Liver (tissue), 8 donors: ENCODE measurements at regions not wholly inside any gene's neighbourhood (a gene's known extent, or its start where the extent isn't known, plus 50 kb on each side); places are given as distances from the start of the nearest gene placed in this dataset.

Source experiments
- DNase-seq: peaks from one replicate; pipeline ENCODE4 v3.0.0-alpha.2; 2017; ENCODE audit warnings: low spot score
- H3K27ac ChIP-seq, 2 donors: one replicate each; pipeline ENCODE4 v1.7.0; 2013; ENCODE audit warnings: inconsistent platforms in 2 of 2, low read length in 2 of 2, control low read depth in 1 of 2, low read depth in 1 of 2, mild to moderate bottlenecking in 1 of 2
- H3K27me3 ChIP-seq, 4 donors: one replicate each; pipeline versions ENCODE4 v1.6.1 to v1.7.0; 2013; ENCODE audit warnings: low read length in 3 of 4, inconsistent platforms in 1 of 4, mild to moderate bottlenecking in 1 of 4, moderate library complexity in 1 of 4; ENCODE audit not compliant: control insufficient read depth in 4 of 4, insufficient read depth in 4 of 4
- H3K36me3 ChIP-seq, 4 donors: one replicate each; pipeline versions ENCODE4 v1.6.1 to v1.7.0; 2013; ENCODE audit warnings: low read length in 3 of 4, mild to moderate bottlenecking in 3 of 4, low read depth in 1 of 4, moderate library complexity in 1 of 4; ENCODE audit not compliant: control insufficient read depth in 4 of 4, insufficient read depth in 3 of 4
- H3K4me1 ChIP-seq, 4 donors: one replicate each; pipeline versions ENCODE4 v1.6.1 to v1.7.0; 2013; ENCODE audit warnings: low read length in 3 of 4, mild to moderate bottlenecking in 3 of 4, moderate library complexity in 1 of 4; ENCODE audit not compliant: control insufficient read depth in 4 of 4, insufficient read depth in 4 of 4
- H3K4me3 ChIP-seq, 3 donors: one replicate each; pipeline versions ENCODE4 v1.6.1 to v1.7.0; 2013; ENCODE audit warnings: low read length in 3 of 3, control low read depth in 1 of 3, low read depth in 1 of 3, mild to moderate bottlenecking in 1 of 3
- H3K9ac ChIP-seq, 2 donors: one replicate each; pipeline ENCODE4 v1.7.0; 2013; ENCODE audit warnings: low read length in 2 of 2, mild to moderate bottlenecking in 2 of 2, moderate library complexity in 2 of 2, control low read depth in 1 of 2, low read depth in 1 of 2
- H3K9me3 ChIP-seq, 4 donors: one replicate each; pipeline versions ENCODE4 v1.6.1 to v1.7.0; 2013; ENCODE audit warnings: low read length in 3 of 4; ENCODE audit not compliant: control insufficient read depth in 4 of 4
- EGR1 ChIP-seq, 2 donors: IDR thresholded peaks; 2 replicates each; pipeline ENCODE4 v1.6.1; 2016 to 2018; ENCODE audit warnings: antibody characterized with exemption in 2 of 2, low read depth in 2 of 2
- FOXA1 ChIP-seq: IDR thresholded peaks from 2 replicates; pipeline ENCODE4 v1.6.1; 2016; ENCODE audit warnings: antibody characterized with exemption
- GABPA ChIP-seq, 2 donors: IDR thresholded peaks in 1 of 2; conservative IDR thresholded peaks in 1 of 2; 2 replicates each; pipeline ENCODE4 v1.6.1; 2016; ENCODE audit warnings: antibody characterized with exemption in 2 of 2, mild to moderate bottlenecking in 1 of 2, moderate library complexity in 1 of 2
- HNF4A ChIP-seq, 2 donors: conservative IDR thresholded peaks; 2 replicates each; pipeline ENCODE4 v1.6.1; 2016; ENCODE audit warnings: antibody characterized with exemption in 2 of 2, mild to moderate bottlenecking in 2 of 2
- HNF4G ChIP-seq: IDR thresholded peaks from 2 replicates; pipeline ENCODE4 v1.6.1; 2016; ENCODE audit warnings: antibody characterized with exemption
- JUND ChIP-seq, 2 donors: IDR thresholded peaks; 2 replicates each; pipeline ENCODE4 v1.6.1; 2016; ENCODE audit warnings: antibody characterized with exemption in 2 of 2
- NR2F2 ChIP-seq: IDR thresholded peaks from 2 replicates; pipeline ENCODE4 v1.6.1; 2016; ENCODE audit warnings: antibody characterized with exemption
- RAD21 ChIP-seq, 2 donors: IDR thresholded peaks; 2 replicates each; pipeline ENCODE4 v1.6.1; 2016; ENCODE audit warnings: antibody characterized with exemption in 2 of 2, mild to moderate bottlenecking in 2 of 2
- REST ChIP-seq: IDR thresholded peaks from 2 replicates; pipeline ENCODE4 v1.6.1; 2016; ENCODE audit warnings: antibody characterized with exemption, mild to moderate bottlenecking
- RXRA ChIP-seq, 2 donors: IDR thresholded peaks; 2 replicates each; pipeline ENCODE4 v1.6.1; 2017 to 2018; ENCODE audit warnings: antibody characterized with exemption in 2 of 2, mild to moderate bottlenecking in 1 of 2
- SP1 ChIP-seq: IDR thresholded peaks from 2 replicates; pipeline ENCODE4 v1.6.1; 2018; ENCODE audit warnings: antibody characterized with exemption, mild to moderate bottlenecking
- TAF1 ChIP-seq: conservative IDR thresholded peaks from 2 replicates; pipeline ENCODE4 v1.6.1; 2016; ENCODE audit warnings: antibody characterized with exemption, mild to moderate bottlenecking
- YY1 ChIP-seq: IDR thresholded peaks from 2 replicates; pipeline ENCODE4 v1.6.1; 2016; ENCODE audit warnings: antibody characterized with exemption, mild to moderate bottlenecking
- ZBTB33 ChIP-seq: IDR thresholded peaks from 2 replicates; pipeline ENCODE4 v1.6.1; 2016; ENCODE audit warnings: antibody characterized with exemption
- WGBS: extraction: QIAGEN DNeasy Blood & Tissue Kit; methylation state at CpG from one replicate; pipeline ENCODE4 v1.1.7; 2013; 5-methylcytosine and 5-hydroxymethylcytosine counted together
- TF ChIP-seq, protein P1 (sequence below): fragments of 150-350 bp; IDR thresholded peaks from 2 replicates; pipeline ENCODE4 v1.5.1; 2017; ENCODE audit warnings: improper control_type of control experiment, low read depth, low read length; ENCODE audit not compliant: missing input control
- TF ChIP-seq, protein P2 (sequence below): IDR thresholded peaks from 2 replicates; pipeline ENCODE4 v1.6.1; 2016; ENCODE audit warnings: antibody characterized with exemption
- TF ChIP-seq, protein P3 (sequence below): IDR thresholded peaks from 2 replicates; pipeline ENCODE4 v1.6.1; 2016; ENCODE audit warnings: antibody characterized with exemption
- donor health status: healthy.
- donor health status: healthy.
- donor health status: healthy.
- donor health status: healthy.
- donor health status: healthy.

- DNase-seq = no peak
- 47% methylated on average over 7 of the region's 7 CpGs for WGBS
- TF ChIP-seq ZBTB33 = no peak
- TF ChIP-seq, protein P1, sequence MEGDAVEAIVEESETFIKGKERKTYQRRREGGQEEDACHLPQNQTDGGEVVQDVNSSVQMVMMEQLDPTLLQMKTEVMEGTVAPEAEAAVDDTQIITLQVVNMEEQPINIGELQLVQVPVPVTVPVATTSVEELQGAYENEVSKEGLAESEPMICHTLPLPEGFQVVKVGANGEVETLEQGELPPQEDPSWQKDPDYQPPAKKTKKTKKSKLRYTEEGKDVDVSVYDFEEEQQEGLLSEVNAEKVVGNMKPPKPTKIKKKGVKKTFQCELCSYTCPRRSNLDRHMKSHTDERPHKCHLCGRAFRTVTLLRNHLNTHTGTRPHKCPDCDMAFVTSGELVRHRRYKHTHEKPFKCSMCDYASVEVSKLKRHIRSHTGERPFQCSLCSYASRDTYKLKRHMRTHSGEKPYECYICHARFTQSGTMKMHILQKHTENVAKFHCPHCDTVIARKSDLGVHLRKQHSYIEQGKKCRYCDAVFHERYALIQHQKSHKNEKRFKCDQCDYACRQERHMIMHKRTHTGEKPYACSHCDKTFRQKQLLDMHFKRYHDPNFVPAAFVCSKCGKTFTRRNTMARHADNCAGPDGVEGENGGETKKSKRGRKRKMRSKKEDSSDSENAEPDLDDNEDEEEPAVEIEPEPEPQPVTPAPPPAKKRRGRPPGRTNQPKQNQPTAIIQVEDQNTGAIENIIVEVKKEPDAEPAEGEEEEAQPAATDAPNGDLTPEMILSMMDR = no peak
- TF ChIP-seq, protein P2, sequence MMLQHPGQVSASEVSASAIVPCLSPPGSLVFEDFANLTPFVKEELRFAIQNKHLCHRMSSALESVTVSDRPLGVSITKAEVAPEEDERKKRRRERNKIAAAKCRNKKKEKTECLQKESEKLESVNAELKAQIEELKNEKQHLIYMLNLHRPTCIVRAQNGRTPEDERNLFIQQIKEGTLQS = no peak
- no peak for TF ChIP-seq NR2F2
- TF ChIP-seq, protein P3, sequence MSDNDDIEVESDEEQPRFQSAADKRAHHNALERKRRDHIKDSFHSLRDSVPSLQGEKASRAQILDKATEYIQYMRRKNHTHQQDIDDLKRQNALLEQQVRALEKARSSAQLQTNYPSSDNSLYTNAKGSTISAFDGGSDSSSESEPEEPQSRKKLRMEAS = no peak
- no peak for TF ChIP-seq HNF4G
- TF ChIP-seq HNF4A (conservative IDR thresholded peaks at IDR 0.05) = no peak
- no peak for TF ChIP-seq GABPA (IDR thresholded peaks at IDR 0.05 in 1 of 2, conservative IDR thresholded peaks at IDR 0.05 in 1 of 2)
- TF ChIP-seq RAD21 (IDR thresholded peaks at IDR 0.05) = no peak
- TF ChIP-seq JUND (IDR thresholded peaks at IDR 0.05) = no peak
- TF ChIP-seq SP1 = no peak
- TF ChIP-seq REST = no peak
- no peak for TF ChIP-seq YY1
- no peak for TF ChIP-seq EGR1 (IDR thresholded peaks at IDR 0.05; ENCODE audit: low read depth in 2 of 2)
- no peak for TF ChIP-seq TAF1
- no peak for TF ChIP-seq RXRA (IDR thresholded peaks at IDR 0.05)
- no peak for TF ChIP-seq FOXA1
These were observed 487.8 kb downstream of the GALR1 start for GRCh38 chr18:77737405-77737804.

GRCh38 chr18:77749089-77749488 is 499.4 kb downstream of the GALR1 start:
- DNase-seq = no peak
- 32% methylated on average over 6 of the region's 6 CpGs for WGBS
- no peak overlapping the region for H3K27ac ChIP-seq
- H3K9ac ChIP-seq = no peak overlapping the region
- H3K4me3 ChIP-seq = no peak overlapping the region
- H3K4me1 ChIP-seq = no peaks in the 10 kb centered on the region
- H3K9me3 ChIP-seq = peaks cover 0 to 2% (median 0%) of the 10 kb centered on the region in 4 donors
- H3K27me3 ChIP-seq = no peaks in the 10 kb centered on the region
- no peaks in the 10 kb centered on the region for H3K36me3 ChIP-seq
- TF ChIP-seq FOXA1 = no peak
- TF ChIP-seq REST = no peak
- TF ChIP-seq, protein P1 = peak; percentile 24
- no peak for TF ChIP-seq YY1
- TF ChIP-seq RAD21 (IDR thresholded peaks at IDR 0.05) = peak in 1 of 2 donors; percentile 34

More at GRCh38 chr18:77737405-77737804, 487.8 kb downstream of the GALR1 start:
- Histone ChIP-seq H3K9me3 (no peaks in the 10 kb centered on the region), H3K4me3 (no peak overlapping the region), H3K4me1 (no peaks in the 10 kb centered on the region), H3K27me3 (no peaks in the 10 kb centered on the region), H3K9ac (no peak overlapping the region), H3K36me3 (no peaks in the 10 kb centered on the region), H3K27ac (no peak overlapping the region)
